NCI-H1930 (cell line): ENCODE measurements at regions not wholly inside any gene's neighbourhood (a gene's known extent, or its start where the extent isn't known, plus 50 kb on each side); places are given as distances from the start of the nearest gene placed in this dataset.

Source experiments
- DNase-seq, 2 experiments: peaks; one replicate each; lab custom pipeline; 2025; lab: John Stamatoyannopoulos, UW

DNA sequence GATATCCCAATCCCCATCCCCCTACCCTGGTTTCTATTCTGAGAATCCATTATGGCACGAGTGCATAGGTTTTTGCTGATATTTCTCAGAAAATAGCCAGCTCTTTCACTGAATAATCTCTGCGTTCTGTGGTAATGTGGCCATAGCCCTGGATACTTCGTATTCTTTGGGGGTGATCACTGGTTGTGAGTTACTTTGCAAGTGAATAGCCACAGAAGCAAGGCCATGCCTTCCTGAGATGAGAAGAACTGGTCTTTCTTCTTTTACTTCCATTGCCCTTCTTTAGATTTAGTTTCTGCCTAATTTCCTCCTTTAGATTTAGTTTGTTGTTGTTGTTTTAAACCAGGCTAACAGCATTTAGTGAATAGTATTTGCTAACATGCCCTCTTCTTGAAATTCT, 323.4 kb downstream of the CDC14C start:
- DNase-seq = no peak

DNA sequence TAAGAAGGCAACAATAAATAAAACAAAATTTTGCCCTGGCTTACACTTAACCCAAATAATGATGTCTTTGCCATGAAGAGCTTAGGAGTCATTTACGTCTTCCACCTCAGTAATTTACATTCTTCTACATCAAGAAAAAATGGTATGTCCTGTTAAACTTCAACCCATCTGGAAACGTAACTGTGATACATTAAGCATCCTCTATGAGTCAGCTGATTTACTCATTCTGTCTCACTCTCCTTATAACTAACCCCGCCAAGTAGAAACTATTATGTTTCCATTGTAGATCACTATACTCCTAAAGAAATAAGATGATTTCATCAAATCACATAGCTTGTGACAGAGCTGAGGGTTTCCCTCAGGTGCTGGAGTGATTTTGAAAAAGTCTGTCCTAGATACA, 330.7 kb downstream of the CDC14C start:
- DNase-seq = no peak

DNA sequence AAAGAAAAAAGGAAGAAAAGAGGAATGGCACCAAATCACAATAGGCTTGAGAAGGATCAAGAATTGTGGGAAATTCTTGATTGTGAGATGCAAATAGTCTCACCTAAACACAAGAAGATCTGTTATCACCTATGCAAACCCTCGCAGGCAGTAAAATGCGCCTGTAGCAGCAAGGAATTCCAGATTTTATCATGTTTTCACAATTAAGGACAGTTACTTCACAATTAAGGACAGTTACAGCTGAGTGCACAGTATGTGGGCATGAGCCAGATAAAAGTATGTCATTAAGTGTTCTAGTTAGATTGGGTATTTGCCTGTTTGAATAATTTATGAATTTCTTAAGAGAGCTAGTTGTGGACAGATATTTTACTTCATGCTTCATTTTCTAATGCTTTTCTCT, 336.2 kb downstream of the CDC14C start:
- no peak for DNase-seq

DNA sequence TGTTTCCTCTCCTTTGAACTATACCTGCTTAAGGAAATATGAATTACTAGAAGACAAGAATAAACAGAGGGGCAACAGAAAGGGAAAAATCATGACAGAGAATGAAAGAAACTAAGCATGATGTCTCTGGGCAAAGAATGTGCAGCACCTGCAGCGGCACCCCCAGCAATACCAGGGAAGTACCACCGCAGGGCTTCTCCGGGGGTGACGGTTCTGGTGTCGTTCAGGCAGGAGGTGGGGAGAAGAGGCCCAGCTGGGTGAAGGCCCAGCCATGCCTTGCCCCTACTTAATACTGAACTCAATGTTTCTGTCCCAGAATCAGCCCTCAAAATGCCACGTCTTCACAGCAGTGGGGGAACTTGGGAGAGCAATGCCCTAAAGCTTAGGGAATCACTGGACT, 337.6 kb downstream of the CDC14C start:
- DNase-seq = no peak

DNA sequence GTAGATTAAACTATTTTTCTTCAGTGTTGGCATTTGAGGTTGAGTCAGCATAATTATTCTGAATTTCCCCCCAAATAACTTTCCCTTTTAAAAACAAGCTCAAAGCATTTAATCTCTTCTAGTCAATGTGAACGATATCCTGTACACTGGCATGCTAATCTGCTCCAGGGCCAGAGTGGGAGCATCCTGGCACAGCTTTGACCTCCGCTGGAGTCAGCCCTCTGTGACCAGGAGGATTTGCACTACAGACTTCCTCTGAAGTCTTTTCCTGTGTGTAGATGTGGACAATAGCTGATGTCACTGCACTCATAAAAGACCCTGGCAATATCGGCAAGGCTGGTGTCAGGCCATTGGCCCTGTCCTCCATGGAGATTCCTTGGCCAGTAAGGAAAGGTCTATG, 340.2 kb downstream of the CDC14C start:
- no peak for DNase-seq

DNA sequence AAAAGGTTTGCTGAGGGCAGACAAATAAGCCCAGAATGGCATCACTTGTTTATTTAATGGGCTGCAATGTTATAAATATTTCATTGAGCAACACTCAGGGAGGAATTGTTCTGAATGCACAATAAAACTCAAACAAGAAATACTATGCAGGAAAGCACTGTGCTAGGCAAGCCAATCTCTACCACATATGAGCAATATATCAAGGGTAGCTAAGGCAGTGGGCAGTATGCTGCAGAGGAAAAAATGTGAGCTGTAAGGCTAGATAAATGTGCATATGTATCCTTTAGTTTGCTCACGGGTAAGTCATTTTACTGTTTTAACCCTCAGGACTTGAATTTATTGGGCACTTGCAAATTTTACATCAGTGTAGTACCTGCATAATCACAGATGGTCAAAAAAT, 349.6 kb downstream of the CDC14C start:
- no peak for DNase-seq

DNA sequence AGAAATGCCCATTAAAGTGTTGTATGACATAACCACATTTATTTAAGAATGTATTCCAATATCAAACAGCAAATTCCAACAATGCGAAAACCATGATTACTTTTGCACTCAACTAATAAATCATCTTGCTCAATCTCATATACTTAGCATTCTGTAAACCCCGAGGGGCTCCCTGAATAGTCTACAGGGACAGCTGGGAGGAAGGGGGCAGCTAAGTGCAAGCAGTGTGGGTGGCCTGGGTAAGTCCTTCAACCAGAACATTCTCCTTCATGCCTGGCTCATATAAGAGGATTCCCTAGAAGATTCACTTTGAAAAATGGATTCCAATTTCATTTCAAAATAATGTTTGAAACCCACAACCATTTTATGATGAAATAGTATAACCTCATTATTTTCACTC, 355.5 kb downstream of the CDC14C start:
- no peak for DNase-seq

DNA sequence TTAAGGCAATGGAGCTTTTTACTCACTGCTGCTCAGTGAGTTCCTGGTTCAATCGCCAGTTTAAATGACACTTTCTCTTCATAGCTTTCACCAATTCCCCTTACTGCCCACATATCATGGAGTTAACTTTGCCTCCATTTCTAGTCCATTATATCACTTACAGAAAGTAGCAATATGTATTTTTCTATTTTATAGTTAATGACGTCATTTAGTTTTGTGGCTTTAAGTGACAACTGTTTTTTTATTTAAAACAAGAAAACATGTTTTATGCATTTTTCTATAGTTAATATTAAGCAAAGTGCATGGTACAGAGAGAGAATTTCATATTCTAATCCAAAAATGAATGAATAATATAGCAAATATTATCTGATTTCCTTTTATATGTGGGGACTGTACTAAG, 363.3 kb downstream of the CDC14C start:
- no peak for DNase-seq

DNA sequence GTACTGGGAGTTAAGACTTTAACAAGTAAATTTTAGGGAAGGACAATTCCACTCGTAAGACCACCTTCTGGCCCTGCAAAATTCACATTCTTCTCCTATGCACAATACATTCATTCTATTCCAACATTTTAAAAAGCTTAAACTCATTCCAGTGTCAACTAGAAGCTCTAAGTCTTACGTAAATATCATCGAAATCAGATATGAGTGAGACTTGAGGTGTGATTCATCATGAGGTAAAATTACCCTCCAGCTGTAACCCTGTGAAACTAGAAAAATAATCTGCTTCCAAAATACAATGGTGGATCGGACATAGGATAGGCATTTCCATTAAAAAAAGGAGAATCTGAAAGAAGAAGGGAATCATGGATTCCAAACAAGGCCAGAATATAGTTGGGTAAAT, 370.3 kb downstream of the CDC14C start:
- DNase-seq = no peak

DNA sequence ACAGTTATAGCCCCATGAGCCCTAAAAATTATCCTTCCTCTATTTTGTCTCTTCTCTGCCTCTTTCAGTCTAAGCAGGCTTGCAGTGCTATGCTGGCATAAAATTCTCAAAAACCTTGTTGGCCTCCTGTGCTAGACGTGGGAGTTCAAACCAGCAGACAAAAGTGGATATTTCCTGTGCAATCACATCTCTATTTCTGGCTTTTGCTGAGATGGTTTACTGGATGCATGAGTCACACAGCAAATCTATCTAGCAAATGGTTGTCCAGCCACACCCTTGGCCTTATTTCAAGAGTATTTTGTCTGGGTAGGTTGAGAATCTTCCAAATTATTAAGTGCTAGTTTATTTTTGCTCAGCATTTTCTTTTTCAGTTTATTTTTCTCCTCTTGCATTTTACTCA, 370.8 kb downstream of the CDC14C start:
- DNase-seq = no peak

DNA sequence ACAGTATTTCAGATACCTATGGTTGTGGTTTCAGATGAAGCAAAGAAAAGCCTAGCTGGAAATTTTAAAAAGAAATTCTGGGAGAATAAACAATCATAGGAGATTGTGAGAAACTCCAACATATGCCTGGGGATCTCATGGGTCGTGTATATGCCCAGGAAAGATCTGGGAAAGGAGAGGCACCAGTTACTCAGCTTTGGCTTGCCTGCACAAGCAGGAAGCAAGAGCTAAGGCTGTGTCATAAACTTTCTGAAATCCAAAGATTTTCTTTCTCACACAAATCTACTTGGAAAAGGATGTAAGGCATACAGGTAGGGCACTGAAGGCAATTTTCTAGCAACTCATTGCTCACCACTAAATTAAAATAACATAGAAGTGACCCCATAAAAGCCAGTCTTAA, 373.6 kb downstream of the CDC14C start:
- no peak for DNase-seq

DNA sequence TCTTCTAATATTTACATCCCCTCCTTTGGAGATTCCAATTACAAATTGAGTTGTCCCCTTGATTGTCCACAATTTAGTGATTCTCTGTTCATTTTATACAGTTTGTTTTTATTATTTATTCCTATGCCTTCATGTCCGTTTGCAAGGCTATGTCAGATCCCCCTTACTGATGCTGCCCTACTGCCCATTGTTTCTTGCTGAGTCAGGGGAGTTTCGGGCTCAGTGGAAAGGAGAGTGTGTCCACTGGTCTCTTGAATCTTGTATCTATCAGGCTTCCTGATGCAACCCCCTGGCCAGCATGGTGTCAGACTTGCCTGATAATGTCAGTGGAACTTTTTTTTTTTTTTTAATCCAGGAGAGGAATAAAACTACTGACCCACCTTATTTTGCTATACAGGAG, 384.4 kb downstream of the CDC14C start:
- no peak for DNase-seq

DNA sequence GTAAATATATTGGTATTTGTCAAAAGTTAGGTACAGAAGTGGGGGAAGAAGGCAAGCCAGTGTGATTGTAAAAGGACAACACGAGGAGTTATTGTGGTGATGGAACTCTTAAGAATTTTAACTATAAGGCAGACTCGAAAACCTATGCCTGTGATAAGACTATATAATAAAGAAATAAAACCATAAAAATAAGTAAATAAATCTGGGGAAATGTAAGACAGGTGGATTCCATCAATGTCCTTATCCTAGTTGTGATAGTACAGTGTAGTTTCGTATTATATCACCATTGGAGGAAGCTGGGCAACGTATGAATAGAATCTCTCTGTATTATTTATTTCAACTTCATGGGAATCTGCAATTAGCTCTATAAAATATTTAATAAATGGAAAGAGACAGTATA, 395.7 kb downstream of the CDC14C start:
- DNase-seq = no peak

DNA sequence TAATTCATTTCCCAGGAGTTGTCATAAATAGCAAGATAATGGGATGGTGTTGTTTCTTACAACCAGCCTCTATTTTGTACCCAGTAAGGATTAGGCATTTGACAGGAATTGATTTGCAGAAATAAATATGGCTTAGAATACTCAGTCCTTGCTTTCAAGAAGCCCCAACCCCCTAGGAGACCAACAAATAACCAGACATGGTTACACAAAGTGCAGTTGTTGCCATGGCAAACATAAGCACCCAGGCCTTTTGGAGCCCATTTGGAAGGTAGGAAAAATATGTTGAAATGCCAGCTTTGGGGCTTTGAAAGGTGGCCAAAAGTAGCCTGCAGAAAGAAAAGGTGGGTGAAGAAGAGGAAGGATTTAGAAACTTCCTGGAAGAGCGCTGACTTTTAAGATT, 397.5 kb downstream of the CDC14C start:
- no peak for DNase-seq

DNA sequence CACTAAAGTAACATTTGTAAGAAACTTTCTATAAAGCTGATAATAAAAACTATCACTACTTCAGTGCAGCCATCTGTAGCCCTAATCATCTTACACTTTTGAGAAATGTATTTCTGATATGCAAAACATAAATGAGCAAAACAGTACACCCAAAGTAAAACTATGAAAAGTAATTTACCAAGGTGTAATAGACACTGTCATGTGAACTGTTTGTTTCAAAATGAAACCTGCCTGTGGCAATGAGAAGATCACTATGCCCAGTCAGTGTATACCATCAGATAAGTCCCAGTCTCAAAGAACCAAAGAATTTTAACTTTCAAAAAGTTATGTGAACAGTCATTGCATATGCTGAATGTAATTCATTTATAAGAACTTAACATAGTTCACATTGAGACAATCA, 398.1 kb downstream of the CDC14C start:
- no peak for DNase-seq

DNA sequence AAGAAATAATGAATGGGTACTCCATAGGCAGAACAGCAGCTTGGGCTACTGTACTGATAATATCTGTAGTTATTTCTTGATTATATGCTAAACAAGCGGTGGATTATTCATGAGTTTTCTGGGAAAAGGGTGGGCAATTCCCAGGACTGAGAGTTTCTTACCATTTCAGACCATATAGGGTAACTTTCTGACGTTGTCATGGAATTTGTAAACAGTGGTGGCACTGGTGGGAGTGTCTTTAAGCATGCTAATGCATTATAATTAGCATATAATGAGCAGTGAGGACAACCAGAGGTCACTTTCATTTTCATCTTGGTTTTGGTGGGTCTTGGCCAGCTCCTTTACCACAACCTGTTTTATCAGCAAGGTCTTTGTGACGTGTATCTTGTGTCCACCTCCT, 399.7 kb downstream of the CDC14C start:
- no peak for DNase-seq

DNA sequence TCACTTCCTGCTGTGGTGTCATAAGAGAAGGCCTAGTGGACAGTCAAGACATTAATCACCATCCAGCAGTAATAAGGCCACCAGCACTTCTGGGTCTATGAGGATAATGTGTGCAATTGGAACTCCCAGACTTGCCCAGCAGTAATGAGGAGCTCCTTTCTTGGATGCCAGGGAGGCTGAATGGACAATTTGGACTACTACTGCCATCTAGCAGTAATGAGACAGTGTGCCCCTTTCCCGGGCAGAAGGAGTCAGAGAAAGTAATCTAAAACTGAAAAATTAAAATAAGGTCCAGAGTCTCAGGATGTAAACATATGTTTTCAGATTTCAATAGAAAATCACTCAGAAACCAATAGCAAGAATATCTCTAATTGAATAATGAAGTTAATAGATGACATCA, 400.4 kb downstream of the CDC14C start:
- DNase-seq = no peak

DNA sequence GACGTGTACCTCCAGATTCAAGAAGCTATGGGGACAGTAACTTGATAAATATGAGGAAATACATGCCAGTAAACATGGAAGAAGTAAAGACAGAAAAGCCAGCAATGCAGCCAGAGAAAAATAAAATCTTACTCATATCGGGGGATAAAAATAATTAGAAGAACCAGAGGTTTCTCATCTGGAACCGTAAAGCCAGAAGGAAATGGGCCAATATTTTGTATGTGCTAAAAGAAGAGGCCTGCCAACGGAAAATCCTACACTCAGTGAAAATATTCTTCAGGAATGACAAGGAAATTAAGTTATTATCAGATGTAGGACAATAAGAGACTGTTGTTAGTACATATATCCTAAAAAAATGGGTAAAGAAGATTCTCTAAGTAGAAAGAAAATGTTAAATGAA, 401.2 kb downstream of the CDC14C start:
- no peak for DNase-seq

DNA sequence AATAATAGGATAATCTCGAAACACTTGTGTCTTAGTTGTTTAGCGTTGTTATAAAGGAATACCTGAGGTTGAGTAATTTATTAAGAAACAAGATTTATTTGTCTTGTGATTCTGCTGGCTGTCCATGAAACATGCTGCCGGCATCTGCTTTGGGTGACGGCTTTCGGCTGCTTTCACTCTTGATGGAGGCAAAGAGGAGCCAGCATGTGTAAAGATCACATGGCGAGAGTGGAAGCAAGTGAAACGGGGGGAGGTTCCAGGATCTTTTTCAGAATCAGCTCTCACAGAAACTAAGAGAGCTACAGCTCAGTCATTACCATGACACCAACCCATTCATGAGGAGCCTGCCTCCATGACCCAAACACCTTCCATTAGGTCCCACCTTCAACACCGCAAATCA, 402.8 kb downstream of the CDC14C start:
- DNase-seq = no peak

DNA sequence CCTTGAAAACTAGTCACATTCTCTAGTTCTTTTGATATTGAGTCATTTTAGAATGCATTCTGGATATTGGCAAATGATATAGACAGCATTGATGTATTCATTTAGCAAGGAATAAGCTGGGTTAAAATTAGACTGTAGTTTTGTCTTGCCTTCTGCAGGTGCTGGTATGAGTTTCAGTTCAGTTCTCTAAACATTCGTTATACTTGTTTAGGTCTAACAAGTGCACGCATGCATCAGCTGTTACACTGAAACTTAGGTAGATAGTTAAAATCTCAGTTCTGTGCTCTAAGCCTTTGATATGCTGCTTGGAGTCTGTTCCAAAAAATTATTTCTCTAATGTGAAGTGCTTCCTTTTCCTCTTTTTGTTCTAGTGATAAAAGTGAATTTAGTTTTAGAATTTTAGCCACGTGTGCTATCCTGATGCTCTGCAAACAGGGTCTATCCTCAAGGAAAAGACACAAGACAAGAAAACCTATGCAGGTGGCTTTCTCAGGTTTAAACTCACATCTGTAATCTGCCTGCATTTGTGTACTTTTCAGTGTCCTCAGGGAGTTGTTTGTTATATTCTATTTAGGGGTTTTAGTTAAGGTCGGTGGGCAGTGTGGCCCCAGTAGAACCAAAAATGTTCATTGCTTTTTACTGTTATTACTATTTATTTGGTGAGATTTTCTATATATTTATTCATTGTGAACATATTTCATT, 409.0 kb downstream of the CDC14C start:
- DNase-seq = no peak

DNA sequence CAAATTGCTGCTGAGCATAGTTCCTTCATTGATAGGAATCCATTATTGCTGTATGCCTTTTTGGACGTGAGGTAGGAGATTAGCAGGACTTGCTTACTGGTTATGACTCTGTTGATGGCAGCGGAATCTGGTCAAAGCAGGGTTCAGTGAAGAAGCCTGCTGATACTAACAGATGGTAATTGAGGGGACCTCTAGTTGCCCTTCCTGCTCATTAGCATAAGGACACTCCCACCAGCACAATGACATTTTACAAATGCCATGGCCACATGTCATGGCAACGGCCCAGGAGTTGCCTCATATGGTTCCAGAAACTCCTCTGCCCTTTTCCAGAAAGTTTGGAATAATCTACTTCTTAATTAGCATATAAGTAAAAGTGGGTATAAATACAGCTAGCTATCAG, 417.5 kb downstream of the CDC14C start:
- DNase-seq = no peak

DNA sequence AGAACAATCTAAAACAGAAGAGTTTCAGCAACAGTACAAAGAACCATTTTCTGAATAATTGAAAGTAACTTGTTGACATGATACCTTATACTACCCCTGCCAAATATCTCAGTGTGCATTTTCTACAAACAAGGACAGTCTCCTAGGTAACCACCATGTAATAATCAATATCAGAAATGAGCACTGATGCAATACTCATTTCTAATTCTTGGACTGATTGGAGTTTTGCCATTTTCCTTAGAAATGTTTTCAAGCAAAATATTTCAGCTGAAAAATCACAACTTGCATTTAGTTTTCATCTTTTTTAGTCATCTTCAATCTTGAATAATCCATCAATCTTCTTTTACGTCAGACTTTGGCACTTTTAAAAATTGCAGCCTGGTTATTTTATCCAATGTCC, 420.2 kb downstream of the CDC14C start:
- no peak for DNase-seq

DNA sequence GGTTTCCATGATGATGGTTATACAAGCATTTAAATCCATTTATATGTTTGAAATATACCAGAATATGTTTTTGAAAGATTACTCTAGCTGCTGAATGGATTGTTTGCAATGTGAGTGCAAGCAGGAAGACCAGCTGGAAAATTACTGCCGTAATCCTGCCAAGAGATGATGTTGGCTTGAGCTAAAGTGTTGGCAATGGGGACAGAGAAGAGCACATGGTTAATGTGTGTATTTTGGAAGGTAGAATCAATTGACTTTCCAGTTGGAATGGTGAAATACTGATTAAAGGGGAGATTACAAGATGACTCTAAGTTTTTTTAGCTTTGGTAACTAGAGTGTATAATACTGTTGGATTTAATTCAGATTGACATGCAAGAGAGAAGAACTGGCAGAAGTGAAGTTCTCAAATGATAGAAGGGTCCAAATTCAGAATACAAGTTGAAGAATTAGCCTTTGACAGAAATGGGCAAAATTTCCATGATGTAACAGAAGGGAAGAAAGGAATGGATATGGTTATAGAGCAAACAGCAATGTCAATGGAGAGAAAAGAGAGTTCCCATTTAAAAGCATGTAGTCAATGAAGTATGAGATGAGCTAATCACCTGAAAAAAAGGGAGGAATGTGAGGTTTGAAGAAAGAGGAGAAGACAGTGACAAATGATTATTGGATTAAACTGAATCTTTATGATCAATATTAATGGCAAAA, 422.0 kb downstream of the CDC14C start:
- DNase-seq = no peak

DNA sequence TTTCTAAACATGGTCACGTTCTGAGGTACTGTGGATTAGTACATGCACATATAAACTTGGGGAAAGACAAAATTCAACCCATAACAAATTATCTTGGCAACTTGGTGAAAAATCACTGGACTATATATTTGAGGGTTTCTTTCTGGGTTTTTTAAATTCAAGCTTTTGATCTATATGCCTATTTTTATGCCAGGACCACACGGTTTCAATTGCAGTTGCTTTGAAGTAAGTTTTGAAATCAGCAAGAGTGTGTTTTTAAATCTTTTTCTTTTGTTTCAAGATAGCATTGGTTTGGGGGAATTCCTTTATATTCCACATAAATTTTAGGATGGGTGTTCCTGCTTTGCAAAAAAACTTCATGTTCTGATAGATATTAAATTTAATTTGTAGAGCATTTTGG, 406.4 kb upstream of the VWC2 start:
- no peak for DNase-seq
